GM12891 (cell line): ENCODE measurements at regions not wholly inside any gene's neighbourhood (a gene's known extent, or its start where the extent isn't known, plus 50 kb on each side); places are given as distances from the start of the nearest gene placed in this dataset.

Source experiments
- DNase-seq: peaks from one replicate; pipeline ENCODE4 v3.0.0; 2011; ENCODE audit warnings: low spot score; ENCODE audit not compliant: insufficient read length
- FAIRE-seq: peaks from 2 replicates; lab custom pipeline; 2011; peaks lifted over from hg19 to GRCh38; lab: Jason Lieb, UNC
- PAX5 ChIP-seq: IDR thresholded peaks from 2 replicates; pipeline ENCODE4 v1.6.1; 2011; ENCODE audit warnings: low read length, moderate library complexity, mild to moderate bottlenecking; ENCODE audit not compliant: insufficient read depth, severe bottlenecking
- POLR2A ChIP-seq: IDR thresholded peaks from 2 replicates; pipeline ENCODE4 v1.6.1; 2011; ENCODE audit warnings: low read depth, low read length, control low read depth
- POLR2AphosphoS5 ChIP-seq: IDR thresholded peaks from 2 replicates; pipeline ENCODE4 v1.6.1; 2011; ENCODE audit warnings: low read depth, low read length, control low read depth
- POU2F2 ChIP-seq: IDR thresholded peaks from 2 replicates; pipeline ENCODE4 v1.6.1; 2011; ENCODE audit warnings: low read depth, mild to moderate bottlenecking, control low read depth, low read length, moderate library complexity
- SPI1 ChIP-seq: IDR thresholded peaks from 2 replicates; pipeline ENCODE4 v1.6.1; 2011; ENCODE audit warnings: low read depth, low read length, control low read depth
- TAF1 ChIP-seq: IDR thresholded peaks from 2 replicates; pipeline ENCODE4 v1.6.1; 2011; ENCODE audit warnings: low read depth, low read length, control low read depth

GRCh38 chr13:79786176-79786575 lies 305.2 kb downstream of the NDFIP2 start:
- DNase-seq (no peak), FAIRE-seq (no peak)

DNA sequence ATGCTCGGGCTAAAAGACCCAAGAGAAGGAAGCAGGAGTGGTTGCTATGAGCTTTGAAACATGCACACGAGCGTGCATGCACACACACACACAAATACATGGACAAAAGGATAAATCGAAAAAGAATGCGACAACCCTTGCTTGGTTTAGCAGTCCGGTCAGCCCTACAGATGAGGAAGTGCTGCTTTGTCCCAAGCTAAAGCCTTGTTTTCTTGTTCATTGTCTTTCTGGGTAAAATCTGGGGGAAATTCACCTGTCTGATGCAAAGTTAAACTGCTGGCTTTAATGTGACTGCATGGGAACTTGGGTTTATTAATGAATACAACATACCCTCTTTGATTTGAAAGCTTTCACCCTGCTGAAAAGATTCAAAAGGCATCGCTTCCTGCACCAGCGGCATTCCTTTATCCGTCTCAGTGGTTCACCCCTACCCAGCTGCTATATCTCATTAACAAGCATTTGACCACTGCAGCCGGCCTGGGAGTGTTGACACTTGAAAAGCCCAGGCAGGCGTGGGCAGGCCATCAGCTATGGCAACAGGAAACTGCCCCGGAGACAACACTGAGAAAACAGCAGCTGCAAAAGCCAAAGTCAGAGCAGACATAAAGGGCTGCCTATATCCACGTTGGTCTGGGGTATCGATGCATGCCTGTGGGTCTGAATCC lies 301.7 kb downstream of the NDFIP2 start:
- DNase-seq (no peak), FAIRE-seq (no peak)

More at GRCh38 chr13:79786176-79786575, 305.2 kb downstream of the NDFIP2 start:
- TF ChIP-seq POU2F2: no peak
- TF ChIP-seq POLR2AphosphoS5: no peak
- TF ChIP-seq SPI1: no peak
- no peak for TF ChIP-seq PAX5
- no peak for TF ChIP-seq POLR2A
- TF ChIP-seq TAF1: no peak

GRCh38 chr13:79781829-79782540 lies 301.0 kb downstream of the NDFIP2 start:
- no peak for TF ChIP-seq PAX5
- no peak for TF ChIP-seq SPI1
- no peak for TF ChIP-seq POLR2A
- FAIRE-seq (no peak), DNase-seq (no peak)

More for the DNA sequence above, 301.7 kb downstream of the NDFIP2 start:
- no peak for TF ChIP-seq POLR2AphosphoS5
- TF ChIP-seq PAX5: no peak
- TF ChIP-seq TAF1: no peak
- no peak for TF ChIP-seq POU2F2
- TF ChIP-seq POLR2A: no peak
- TF ChIP-seq SPI1: no peak

- FAIRE-seq (no peak), DNase-seq (no peak)
- TF ChIP-seq SPI1: 0 out of 2 replicates have a peak, but pooled peaks have one; percentile 17
- no peak for TF ChIP-seq PAX5
- TF ChIP-seq TAF1: no peak
- TF ChIP-seq POU2F2: no peak
- no peak for TF ChIP-seq POLR2AphosphoS5
- TF ChIP-seq POLR2A: no peak
Measured at GRCh38 chr13:79780240-79780639, 299.3 kb downstream of the NDFIP2 start.

GRCh38 chr13:79779761-79780160 lies 298.8 kb downstream of the NDFIP2 start:
- FAIRE-seq (no peak), DNase-seq (no peak)
- TF ChIP-seq POU2F2 (no peak), SPI1 (no peak), TAF1 (no peak)

DNA sequence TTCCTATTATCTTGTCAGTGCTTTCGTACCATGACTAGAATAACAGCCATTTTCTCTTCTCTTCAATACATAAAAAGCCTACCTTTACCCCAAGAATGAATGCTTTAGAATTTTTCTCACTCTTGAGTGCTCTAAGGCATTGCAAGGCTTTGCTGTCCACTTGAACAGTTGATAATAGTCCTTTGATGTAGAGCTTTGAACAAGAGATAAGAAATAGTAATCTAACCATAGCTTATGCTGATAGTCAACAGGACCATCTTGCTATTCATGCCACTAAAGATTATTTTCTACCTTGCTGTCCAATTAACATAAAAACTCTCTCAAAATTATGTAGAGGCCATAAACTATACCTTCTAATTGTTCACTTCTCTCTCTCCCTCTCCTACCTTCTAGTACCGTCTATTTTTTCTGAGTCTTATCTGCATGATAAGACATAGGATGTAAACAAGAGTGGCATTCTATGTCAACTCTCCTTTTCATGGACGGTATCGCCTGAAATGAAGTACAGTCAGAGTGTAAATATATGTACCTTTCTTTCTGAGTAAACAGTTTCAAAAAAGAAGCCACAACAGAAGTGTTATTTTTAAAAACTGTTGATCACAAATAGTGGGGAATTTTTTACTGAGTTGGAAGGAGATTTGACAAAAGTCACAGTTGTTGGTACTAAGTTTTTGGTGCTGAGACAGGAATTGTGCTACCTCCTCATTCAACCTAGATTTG lies 297.9 kb downstream of the NDFIP2 start:
- DNase-seq (no peak), FAIRE-seq (no peak)

DNA sequence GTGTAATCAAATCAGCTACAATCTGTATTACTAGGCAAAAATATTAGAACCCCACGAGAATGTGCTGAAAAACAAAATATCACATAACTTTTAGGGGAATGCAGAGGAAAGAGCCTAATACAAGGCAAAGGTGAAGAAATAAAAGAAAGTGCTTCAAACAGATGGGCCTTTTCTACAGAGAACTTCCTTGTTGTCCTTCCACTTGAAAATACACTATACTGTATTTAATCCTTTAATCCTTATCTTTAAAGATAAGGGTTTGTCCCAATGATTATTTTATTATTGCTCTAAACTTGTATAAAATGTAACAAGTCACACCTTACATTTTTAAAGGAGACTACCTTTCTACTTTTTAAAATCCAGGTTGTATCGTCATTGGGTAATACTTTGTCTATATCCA lies 296.5 kb downstream of the NDFIP2 start:
- DNase-seq: no peak
- no peak for FAIRE-seq
- no peak for TF ChIP-seq POLR2AphosphoS5
- TF ChIP-seq SPI1: no peak
- no peak for TF ChIP-seq TAF1
- TF ChIP-seq PAX5: no peak
- no peak for TF ChIP-seq POLR2A
- no peak for TF ChIP-seq POU2F2

More for the DNA sequence above, 297.9 kb downstream of the NDFIP2 start:
- no peak for TF ChIP-seq PAX5
- TF ChIP-seq POLR2A: no peak

DNA sequence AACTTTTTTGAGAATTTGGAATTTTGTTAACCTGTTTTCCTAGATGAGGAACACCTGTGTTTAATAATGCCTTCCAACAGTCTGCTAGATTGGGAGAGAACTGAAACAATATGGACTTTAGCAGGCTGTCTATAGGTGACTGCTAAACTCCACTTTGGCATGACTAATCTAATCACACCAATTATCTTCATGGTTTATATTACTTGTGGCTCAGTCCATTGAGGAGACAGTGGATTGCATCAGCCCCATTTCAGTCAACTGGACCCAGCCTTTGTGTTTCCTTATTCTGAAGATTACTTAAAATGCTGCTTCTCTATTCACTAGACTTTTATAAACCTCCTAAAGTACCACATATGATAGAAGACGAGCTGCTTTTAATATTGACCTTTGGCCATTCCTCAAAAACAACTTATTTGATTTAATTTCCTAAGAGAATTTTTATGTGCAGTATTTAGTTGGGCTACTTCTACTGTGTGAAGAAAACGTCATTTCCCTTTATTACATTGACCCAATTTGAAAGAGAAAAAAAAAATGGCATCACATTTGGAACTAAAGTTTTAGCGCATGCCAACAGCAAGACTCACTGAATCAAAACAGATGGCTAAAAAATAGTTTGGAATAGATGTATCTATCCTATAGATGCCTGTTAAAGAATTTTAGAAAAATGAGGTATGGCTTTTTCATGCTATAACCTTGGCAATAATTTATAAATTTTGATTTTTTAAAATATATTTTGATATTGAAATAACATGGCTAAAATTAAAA lies 295.8 kb downstream of the NDFIP2 start:
- no peak for DNase-seq
- no peak for FAIRE-seq
- no peak for TF ChIP-seq POU2F2
- TF ChIP-seq TAF1: no peak
- TF ChIP-seq SPI1: no peak
- TF ChIP-seq PAX5: no peak
- no peak for TF ChIP-seq POLR2AphosphoS5
- no peak for TF ChIP-seq POLR2A

GRCh38 chr13:79775830-79776229 lies 294.9 kb downstream of the NDFIP2 start:
- DNase-seq (peak; percentile 9), FAIRE-seq (no peak)
- TF ChIP-seq POU2F2: no peak
- TF ChIP-seq PAX5: no peak
- no peak for TF ChIP-seq TAF1

GRCh38 chr13:79772811-79773210 lies 291.9 kb downstream of the NDFIP2 start:
- DNase-seq: no peak
- TF ChIP-seq SPI1: no peak
- TF ChIP-seq PAX5: no peak
- TF ChIP-seq POLR2A: no peak
- TF ChIP-seq POU2F2: no peak
- TF ChIP-seq POLR2AphosphoS5: no peak
- no peak for TF ChIP-seq TAF1
- no peak for FAIRE-seq
